ENCODE measurements at regions not wholly inside any gene's neighbourhood (a gene's known extent, or its start where the extent isn't known, plus 50 kb on each side); places are given as distances from the start of the nearest gene placed in this dataset.

DNA sequence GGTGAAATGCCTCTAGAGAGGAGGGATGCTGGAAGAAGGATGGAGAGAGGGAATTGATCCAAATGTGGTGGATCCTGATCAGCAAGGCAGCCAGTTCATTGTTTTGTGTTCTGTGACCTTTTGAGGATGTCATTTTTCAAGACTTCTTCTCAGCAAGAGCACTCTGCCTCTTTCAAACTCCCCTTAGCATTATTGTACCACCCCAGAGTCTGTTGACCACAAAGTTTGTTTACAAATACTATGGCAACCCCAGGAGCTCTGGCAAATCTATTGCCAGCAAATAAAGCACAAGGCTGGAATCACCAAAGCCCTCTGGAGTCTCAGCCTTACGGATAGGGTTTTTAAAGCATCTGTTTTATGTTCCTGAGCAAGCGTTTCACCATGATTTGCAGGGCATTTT is 76.2 kb upstream of the SLC1A3 start:
- H3K9me3 ChIP-seq, result no peaks in the 10 kb centered on the region

GRCh38 chr5:36531401-36531800 is 75.0 kb upstream of the SLC1A3 start:
- H3K27me3 ChIP-seq (replicated peaks; ENCODE audit: control insufficient read depth, insufficient read depth, low read length), result no peaks in the 10 kb centered on the region
- Mint-ChIP-seq H3K4me1 (ENCODE audit: low read depth, unreplicated experiment) (peaks cover 10% of the 10 kb centered on the region), H3K36me3 (ENCODE audit: insufficient read depth, unreplicated experiment) (no peaks in the 10 kb centered on the region), H3K4me3 (ENCODE audit: unreplicated experiment) (no peak overlapping the region), H3K27ac (ENCODE audit: unreplicated experiment) (no peak overlapping the region), H3K9me3 (ENCODE audit: unreplicated experiment) (no peaks in the 10 kb centered on the region), H3K27me3 (ENCODE audit: insufficient read depth, unreplicated experiment) (no peaks in the 10 kb centered on the region)
- TF ChIP-seq, protein P1, sequence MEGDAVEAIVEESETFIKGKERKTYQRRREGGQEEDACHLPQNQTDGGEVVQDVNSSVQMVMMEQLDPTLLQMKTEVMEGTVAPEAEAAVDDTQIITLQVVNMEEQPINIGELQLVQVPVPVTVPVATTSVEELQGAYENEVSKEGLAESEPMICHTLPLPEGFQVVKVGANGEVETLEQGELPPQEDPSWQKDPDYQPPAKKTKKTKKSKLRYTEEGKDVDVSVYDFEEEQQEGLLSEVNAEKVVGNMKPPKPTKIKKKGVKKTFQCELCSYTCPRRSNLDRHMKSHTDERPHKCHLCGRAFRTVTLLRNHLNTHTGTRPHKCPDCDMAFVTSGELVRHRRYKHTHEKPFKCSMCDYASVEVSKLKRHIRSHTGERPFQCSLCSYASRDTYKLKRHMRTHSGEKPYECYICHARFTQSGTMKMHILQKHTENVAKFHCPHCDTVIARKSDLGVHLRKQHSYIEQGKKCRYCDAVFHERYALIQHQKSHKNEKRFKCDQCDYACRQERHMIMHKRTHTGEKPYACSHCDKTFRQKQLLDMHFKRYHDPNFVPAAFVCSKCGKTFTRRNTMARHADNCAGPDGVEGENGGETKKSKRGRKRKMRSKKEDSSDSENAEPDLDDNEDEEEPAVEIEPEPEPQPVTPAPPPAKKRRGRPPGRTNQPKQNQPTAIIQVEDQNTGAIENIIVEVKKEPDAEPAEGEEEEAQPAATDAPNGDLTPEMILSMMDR (IDR thresholded peaks at IDR 0.05; ENCODE audit: insufficient read depth in 1 of 2, low read depth in 1 of 2, low read length in 1 of 2, severe bottlenecking in 1 of 2, unreplicated experiment in 1 of 2), result no peak
- H3K36me3 ChIP-seq (ENCODE audit: control insufficient read depth, insufficient read depth, low read length), result no peaks in the 10 kb centered on the region
- no peak overlapping the region for H3K4me3 ChIP-seq (ENCODE audit: low read depth, low read length)
- no peaks in the 10 kb centered on the region; the same call in 1 of the 2 replicates for H3K4me1 ChIP-seq
- POLR2A ChIA-PET, result no interaction called here
- H3K9me3 ChIP-seq, result no peaks in the 10 kb centered on the region
- intact Hi-C loops (cut with micrococcal nuclease; ENCODE audit: unreplicated experiment), result no loop called here
- no peak for DNase-seq
- CTCF ChIA-PET, result no interaction called here
- BruUV-seq (replicated peaks), result no TSS peak

More for the DNA sequence above, 76.2 kb upstream of the SLC1A3 start:
- TF ChIP-seq, protein P1 (IDR thresholded peaks at IDR 0.05; ENCODE audit: insufficient read depth in 1 of 2, low read depth in 1 of 2, low read length in 1 of 2, severe bottlenecking in 1 of 2, unreplicated experiment in 1 of 2), result no peak
- H3K9me3 Mint-ChIP-seq (ENCODE audit: unreplicated experiment), result no peaks in the 10 kb centered on the region
- BruUV-seq (replicated peaks), result no TSS peak
- intact Hi-C loops (cut with micrococcal nuclease; ENCODE audit: unreplicated experiment), result no loop called here
- no peaks in the 10 kb centered on the region for H3K27me3 Mint-ChIP-seq (ENCODE audit: insufficient read depth, unreplicated experiment)
- POLR2A ChIA-PET, result no interaction called here
- Histone ChIP-seq H3K36me3 (ENCODE audit: control insufficient read depth, insufficient read depth, low read length) (no peaks in the 10 kb centered on the region), H3K4me1 (no peaks in the 10 kb centered on the region; the same call in 1 of the 2 replicates), H3K4me3 (ENCODE audit: low read depth, low read length) (no peak overlapping the region), H3K27me3 (replicated peaks; ENCODE audit: control insufficient read depth, insufficient read depth, low read length) (no peaks in the 10 kb centered on the region)
- no peaks in the 10 kb centered on the region for H3K36me3 Mint-ChIP-seq (ENCODE audit: insufficient read depth, unreplicated experiment)
- DNase-seq, result no peak
- no peak overlapping the region for H3K4me3 Mint-ChIP-seq (ENCODE audit: unreplicated experiment)
- CTCF ChIA-PET, result no interaction called here
- H3K27ac Mint-ChIP-seq (ENCODE audit: unreplicated experiment), result no peak overlapping the region
- H3K4me1 Mint-ChIP-seq (ENCODE audit: low read depth, unreplicated experiment), result peaks cover 10% of the 10 kb centered on the region

GRCh38 chr5:36535378-36535777 is 71.0 kb upstream of the SLC1A3 start:
- Histone ChIP-seq H3K4me1 (no peaks in the 10 kb centered on the region), H3K27me3 (replicated peaks; ENCODE audit: control insufficient read depth, insufficient read depth, low read length) (no peaks in the 10 kb centered on the region), H3K4me3 (ENCODE audit: low read depth, low read length) (no peak overlapping the region), H3K9me3 (no peaks in the 10 kb centered on the region), H3K36me3 (ENCODE audit: control insufficient read depth, insufficient read depth, low read length) (no peaks in the 10 kb centered on the region)
- H3K27ac Mint-ChIP-seq (ENCODE audit: unreplicated experiment), result no peak overlapping the region
- no peak for DNase-seq
- intact Hi-C loops (cut with micrococcal nuclease; ENCODE audit: unreplicated experiment), result no loop called here
- BruUV-seq (replicated peaks), result no TSS peak
- H3K36me3 Mint-ChIP-seq (ENCODE audit: insufficient read depth, unreplicated experiment), result no peaks in the 10 kb centered on the region
- no peaks in the 10 kb centered on the region for H3K4me1 Mint-ChIP-seq (ENCODE audit: low read depth, unreplicated experiment)
- no peaks in the 10 kb centered on the region for H3K9me3 Mint-ChIP-seq (ENCODE audit: unreplicated experiment)
- ChIA-PET CTCF (no interaction called here), POLR2A (no interaction called here)
- TF ChIP-seq, protein P1 (IDR thresholded peaks at IDR 0.05; ENCODE audit: insufficient read depth in 1 of 2, low read depth in 1 of 2, low read length in 1 of 2, severe bottlenecking in 1 of 2, unreplicated experiment in 1 of 2), result no peak
- H3K27me3 Mint-ChIP-seq (ENCODE audit: insufficient read depth, unreplicated experiment), result no peaks in the 10 kb centered on the region
- no peak overlapping the region for H3K4me3 Mint-ChIP-seq (ENCODE audit: unreplicated experiment)

Data from Caco-2 (cell line).